ENCODE measurements at regions not wholly inside any gene's neighbourhood (a gene's known extent, or its start where the extent isn't known, plus 50 kb on each side); places are given as distances from the start of the nearest gene placed in this dataset.

DNA sequence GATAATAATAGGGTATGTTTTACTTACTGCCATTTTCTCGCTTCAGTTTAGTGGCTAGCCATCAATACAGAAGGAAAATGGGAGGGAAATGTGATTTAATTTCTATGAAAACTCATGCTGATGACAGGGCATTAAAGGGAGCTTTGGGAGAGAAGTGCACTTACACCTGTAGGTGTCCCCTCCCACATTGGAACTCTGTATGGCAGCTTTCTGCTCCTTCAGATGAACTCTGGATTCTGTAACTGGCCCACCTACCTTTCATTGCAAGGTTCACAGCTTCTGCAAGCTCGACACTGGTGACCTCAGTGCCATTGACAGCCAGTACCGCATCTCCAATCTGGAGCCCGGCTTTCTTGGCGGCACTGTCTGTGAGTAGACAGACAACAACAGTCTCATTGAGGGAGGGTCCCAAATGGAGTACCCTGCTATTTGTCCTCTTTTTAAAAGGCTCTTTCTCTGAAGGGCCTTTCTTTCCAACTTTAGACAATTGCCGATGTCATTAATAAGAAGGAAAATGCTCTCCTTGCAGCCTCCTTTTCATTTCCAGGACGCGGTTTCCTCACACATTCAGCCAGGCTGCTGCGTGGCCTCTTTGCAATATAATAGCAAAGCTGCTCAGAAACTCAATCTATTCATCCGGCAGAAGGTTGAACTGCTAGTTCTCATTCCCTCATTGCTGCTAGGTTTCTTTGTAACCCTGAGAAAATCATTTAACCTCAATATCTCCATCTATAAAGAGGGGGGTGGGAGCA lies 63.6 kb downstream of the NUDT12 start:
- no peak for DNase-seq (ENCODE audit: low read depth, low spot score)

- no peak for DNase-seq (ENCODE audit: low read depth, low spot score)
These were observed 64.4 kb downstream of the NUDT12 start for GRCh38 chr5:103498211-103498610.

- DNase-seq (ENCODE audit: low read depth, low spot score): no peak
These were observed 64.8 kb downstream of the NUDT12 start for GRCh38 chr5:103497781-103498180.

GRCh38 chr5:103490030-103490739 lies 72.4 kb downstream of the NUDT12 start:
- no peak for DNase-seq (ENCODE audit: low read depth, low spot score)

DNA sequence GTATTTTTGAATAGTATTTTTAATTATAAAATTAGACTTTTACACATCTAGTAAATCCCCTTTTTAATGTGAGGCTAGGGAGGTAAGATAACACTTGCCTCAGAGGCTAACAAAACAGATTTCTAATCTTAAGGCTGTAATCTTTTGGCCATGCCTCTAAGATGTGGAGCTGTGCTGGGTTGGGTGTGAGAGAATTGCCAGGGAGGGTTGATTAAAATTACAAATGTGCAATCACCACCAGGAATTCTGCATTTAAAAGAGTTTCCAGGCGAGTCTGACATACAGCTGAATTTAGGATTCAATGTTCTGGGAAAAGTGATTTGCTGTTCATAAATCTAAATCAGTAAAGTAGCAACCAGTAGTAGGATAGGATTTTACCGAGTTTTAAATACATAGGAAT lies 73.3 kb downstream of the NUDT12 start:
- DNase-seq (ENCODE audit: low read depth, low spot score): no peak

GRCh38 chr5:103487822-103488493 lies 74.6 kb downstream of the NUDT12 start:
- no peak for DNase-seq (ENCODE audit: low read depth, low spot score)

DNA sequence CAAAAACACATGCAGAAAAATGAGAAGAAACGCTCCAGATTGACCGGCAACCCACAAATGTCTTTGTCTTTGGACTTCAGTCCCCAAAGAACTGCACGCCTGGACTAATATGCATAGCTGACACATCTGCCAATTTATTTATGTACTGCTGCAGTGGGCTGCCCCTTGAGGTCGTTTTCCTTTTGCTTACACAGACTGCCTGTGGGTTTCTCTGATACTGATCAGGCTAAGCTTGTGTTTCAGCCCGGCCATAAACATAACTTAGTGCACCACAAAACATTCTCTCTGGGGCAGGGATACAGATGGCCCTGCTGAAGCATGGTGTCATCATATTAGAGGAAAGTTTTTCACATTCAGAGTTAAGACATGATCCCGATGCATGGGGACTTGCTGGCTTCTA lies 75.4 kb downstream of the NUDT12 start:
- DNase-seq (ENCODE audit: low read depth, low spot score): no peak

DNA sequence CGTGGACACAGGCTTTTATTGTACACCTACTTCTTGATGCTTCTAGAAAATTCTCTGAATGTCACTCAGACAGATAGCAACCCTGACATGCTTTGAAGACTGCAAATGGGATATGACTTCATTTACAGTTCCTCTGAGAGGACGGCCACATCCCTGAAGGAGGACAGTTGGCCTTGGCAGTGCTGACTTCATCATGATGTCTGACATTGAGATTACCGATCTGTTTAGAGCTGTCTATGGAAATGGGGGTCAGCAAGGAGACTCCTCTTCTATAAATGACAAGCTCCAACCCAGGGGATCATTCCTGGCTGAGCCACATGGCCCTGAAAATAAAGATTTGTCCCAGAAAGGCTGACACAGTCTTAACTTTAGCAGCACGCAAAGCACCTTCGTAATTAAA lies 75.8 kb downstream of the NUDT12 start:
- DNase-seq (ENCODE audit: low read depth, low spot score): no peak

DNA sequence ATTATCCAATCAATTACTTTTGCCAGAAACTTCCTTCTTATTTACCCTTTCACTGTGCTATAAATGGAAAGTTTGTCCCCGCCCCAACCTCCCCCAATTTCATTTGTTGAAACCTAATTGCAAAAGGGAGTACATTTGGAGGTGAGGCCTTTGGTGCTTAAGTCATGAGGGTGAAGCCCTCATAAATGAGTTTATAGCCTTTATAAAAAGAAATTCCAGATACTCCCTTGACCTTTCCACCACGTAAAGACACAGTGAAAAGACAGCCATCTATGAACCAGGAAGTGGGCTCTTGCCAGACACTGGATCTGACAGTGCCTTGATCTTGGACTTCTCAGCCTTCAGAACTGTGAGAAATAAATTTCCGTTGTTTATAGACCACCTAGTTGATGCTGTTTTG lies 82.3 kb downstream of the NUDT12 start:
- no peak for DNase-seq (ENCODE audit: low read depth, low spot score)

DNA sequence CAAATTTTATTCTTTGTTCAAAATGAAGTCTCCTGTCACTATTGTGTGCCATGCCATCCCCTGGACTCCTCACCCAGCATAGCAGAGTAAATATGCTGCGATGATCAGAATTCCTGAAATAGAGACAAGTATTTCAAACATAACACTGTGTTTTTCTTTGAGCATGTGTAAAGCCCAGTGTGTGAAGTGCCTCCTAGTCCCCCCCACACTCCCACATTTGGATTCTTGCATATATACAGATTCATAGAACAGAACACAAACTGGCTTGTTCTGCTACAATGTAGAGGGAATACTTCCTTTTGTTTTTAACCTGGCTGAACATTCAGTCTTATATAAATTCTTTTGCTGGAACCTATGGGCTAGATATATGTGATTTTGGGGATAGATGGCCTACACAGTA lies 84.9 kb downstream of the NUDT12 start:
- no peak for DNase-seq (ENCODE audit: low read depth, low spot score)

- DNase-seq (ENCODE audit: low read depth, low spot score): no peak
These were observed 85.8 kb downstream of the NUDT12 start for GRCh38 chr5:103476811-103477210.

DNA sequence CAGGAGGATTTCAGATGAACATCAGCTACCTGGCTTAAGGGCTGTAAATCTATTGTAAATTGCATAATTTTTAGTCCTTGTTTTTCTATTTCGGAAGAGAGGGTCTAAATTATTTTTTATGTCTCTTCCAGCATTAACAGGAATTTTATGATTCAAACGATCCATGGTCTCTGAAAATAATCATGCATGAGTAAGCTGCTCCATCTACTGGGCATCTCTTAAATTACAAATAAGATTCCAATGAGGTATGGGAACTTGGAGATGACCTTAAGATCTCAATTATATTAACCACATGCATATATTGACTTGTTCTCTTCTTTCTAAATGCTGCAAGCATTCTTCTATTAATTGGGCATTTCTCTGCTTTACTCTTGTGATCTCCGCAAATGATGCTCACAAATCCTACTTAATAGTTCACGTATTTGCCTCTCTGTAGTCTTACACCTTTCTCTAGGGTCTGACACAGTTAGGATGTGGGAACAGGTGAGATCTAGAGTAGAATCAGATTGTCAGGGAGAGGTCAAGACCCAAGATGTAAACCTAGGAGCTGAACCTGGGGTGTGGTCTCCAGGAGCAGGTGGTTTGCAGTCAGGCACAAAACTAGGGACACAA lies 86.9 kb downstream of the NUDT12 start:
- no peak for DNase-seq (ENCODE audit: low read depth, low spot score)

DNA sequence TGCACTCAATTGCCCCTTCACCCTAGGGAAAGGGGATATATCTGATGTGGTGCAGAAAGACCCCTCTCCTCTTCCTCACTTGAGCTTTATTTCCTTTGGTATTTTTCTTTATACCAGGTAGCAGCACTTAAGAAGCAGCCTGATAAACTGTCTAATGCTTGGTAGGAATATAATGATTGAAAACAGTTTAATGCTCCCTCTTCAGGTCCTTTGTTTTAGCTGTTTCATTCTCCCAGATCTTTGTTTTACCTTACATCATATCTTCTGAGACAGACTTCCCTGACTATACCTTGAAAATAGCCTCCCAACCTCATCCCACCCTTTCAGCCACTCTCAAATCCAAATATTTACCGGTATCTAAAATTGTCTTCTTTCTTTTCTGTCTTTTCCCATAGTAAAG lies 87.9 kb downstream of the NUDT12 start:
- DNase-seq (ENCODE audit: low read depth, low spot score): no peak

DNA sequence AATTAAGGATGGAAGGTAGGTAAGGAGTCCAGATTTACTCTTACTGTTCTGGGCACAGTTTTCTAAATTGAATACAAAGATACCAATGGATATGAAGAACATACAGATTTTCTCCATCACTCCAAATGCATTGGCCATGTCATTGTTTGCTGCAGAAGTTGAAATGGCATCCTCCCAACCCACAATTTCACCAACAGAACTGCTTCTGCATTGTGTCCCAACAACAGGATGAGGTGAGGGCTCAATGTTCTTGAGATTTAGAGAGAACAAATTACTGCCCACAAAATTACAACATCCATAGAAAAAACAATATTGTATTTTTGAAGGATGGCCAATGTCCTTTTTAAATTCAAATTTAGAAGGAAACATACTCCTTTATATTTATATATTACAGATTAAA lies 88.9 kb downstream of the NUDT12 start:
- no peak for DNase-seq (ENCODE audit: low read depth, low spot score)

GRCh38 chr5:103472830-103473229 lies 89.8 kb downstream of the NUDT12 start:
- DNase-seq (ENCODE audit: low read depth, low spot score): no peak

DNA sequence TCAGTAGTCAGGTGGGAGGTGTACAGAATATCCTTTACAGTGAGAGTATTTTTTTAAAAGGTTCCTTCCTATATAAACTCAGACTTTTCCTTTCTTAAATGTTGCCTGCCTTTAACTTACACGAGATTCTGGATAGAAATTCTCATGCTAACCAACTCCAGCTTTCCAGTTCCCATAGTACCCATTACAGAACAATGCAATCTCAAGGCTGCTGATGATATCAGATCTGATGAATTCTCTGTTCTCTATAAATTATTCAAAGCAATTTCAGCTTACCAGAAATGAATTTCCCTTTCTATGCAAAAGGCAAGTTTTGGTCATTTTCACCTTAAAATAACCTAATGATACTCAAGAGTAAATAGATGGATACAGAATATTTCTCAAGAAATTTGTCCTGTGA lies 90.3 kb downstream of the NUDT12 start:
- DNase-seq (ENCODE audit: low read depth, low spot score): no peak

GRCh38 chr5:103469288-103470040 lies 93.1 kb downstream of the NUDT12 start:
- DNase-seq (ENCODE audit: low read depth, low spot score): no peak

GRCh38 chr5:103467831-103468230 lies 94.8 kb downstream of the NUDT12 start:
- no peak for DNase-seq (ENCODE audit: low read depth, low spot score)

DNA sequence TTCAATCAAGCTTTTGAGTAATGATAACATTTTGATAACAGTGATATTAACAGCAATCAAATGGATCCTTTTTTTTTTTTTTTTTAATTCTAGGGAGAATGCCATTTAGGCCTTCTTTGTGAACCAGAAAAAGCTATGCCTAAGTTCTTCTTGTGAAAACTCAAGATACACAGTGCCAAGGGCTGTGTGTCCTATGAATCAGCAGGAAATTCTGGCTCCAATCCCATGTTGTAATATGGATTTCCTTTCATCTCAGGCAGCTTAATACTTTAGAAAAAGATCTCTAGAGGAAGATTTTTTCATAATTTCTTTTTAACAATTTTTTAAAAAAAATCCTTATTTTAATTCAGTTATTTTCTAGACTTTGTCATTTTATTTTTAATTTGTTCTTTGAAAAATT lies 96.1 kb downstream of the NUDT12 start:
- DNase-seq (ENCODE audit: low read depth, low spot score): no peak

DNA sequence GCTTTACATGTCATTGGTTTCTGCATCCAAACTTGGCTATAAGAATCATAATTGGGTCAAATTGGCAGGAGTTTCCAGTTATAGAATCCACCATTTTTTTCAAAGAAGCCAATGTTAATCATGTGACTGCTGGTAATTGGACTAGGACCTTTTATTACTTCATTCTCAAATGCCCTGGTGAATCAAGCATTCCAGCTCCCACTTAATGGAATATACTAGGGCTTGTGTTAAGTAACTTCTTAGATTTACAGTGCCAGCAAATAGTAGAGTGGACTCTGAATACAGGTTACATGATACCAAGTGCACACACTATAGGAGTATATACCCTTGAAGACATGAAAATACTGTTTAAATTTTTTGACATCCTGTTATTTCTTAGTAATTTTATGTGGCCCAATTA lies 96.7 kb downstream of the NUDT12 start:
- no peak for DNase-seq (ENCODE audit: low read depth, low spot score)

DNA sequence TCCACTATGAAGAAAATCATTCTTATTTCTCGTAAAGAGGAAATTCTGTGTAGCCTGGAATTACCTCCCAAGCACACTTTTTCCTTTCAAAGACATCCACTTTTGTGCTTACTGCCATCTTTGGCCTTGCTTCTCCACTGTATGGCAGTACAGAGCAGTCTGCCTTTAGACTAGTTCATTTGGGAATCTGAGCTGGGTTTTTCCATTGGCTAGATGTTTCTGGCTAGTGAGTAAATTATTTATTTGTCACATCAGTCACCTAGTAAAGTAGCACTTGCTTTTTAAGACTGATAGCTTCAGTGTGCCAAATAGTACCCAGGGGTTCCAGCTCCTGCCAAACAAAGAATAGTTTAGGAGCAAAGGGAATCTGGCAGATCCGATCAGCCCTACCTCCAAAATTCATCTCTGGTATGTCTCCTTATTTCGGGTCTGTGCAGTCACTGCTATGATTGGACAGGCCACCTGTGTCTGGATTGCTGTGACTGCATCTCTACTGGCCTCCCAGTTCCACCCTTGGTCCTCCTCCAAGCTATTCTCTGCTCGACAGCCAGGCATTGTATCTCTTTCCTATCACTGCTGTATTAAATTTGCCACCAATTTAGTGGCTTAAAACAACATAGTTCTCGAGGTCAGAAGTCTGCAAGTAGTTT lies 97.6 kb downstream of the NUDT12 start:
- DNase-seq (ENCODE audit: low read depth, low spot score): no peak
